Naive B cell (primary cell): ENCODE measurements at regions not wholly inside any gene's neighbourhood (a gene's known extent, or its start where the extent isn't known, plus 50 kb on each side); places are given as distances from the start of the nearest gene placed in this dataset.
A peak's percentile ranks its signal among the peaks of the same experiment; 100 is the strongest.

ENCODE experiments used
- ATAC-seq, 2 donors: fragments of 150-1000 bp; cut with Tn5 transposase; 2 replicates each; pipeline ENCODE4 v1.10.0; 2021; ENCODE audit warnings: low read depth in 2 of 2, mild to moderate bottlenecking in 2 of 2, moderate library complexity in 2 of 2
- DNase-seq: peaks from one replicate; pipeline ENCODE4 v3.0.0; 2022
- H3K27ac Mint-ChIP-seq, 6 donors: one replicate each; pipeline ENCODE4 v1.8.0; 2020 to 2022; ENCODE audit warnings: mild to moderate bottlenecking in 6 of 6, mixed read lengths in 6 of 6, moderate library complexity in 5 of 6, inconsistent platforms in 2 of 6
- H3K27me3 Mint-ChIP-seq, 3 donors: one replicate each; pipeline ENCODE4 v1.8.0; 2021 to 2022; ENCODE audit warnings: mixed read lengths in 3 of 3, mild to moderate bottlenecking in 1 of 3
- H3K36me3 Mint-ChIP-seq, 2 donors: one replicate each; pipeline ENCODE4 v1.8.0; 2020 to 2022; ENCODE audit warnings: mixed read lengths in 2 of 2, inconsistent platforms in 1 of 2, mild to moderate bottlenecking in 1 of 2
- H3K4me1 Mint-ChIP-seq, 3 donors: one replicate each; pipeline ENCODE4 v1.8.0; 2020 to 2022; ENCODE audit warnings: mixed read lengths in 3 of 3, inconsistent platforms in 1 of 3, mild to moderate bottlenecking in 1 of 3, moderate library complexity in 1 of 3
- H3K4me3 Mint-ChIP-seq, 8 donors: one replicate each; pipeline ENCODE4 v1.8.0; 2020 to 2022; ENCODE audit warnings: mild to moderate bottlenecking in 8 of 8, mixed read lengths in 8 of 8, moderate library complexity in 8 of 8, inconsistent platforms in 2 of 8
- H3K9me3 Mint-ChIP-seq, 7 donors: one replicate each; pipeline ENCODE4 v1.8.0; 2020 to 2022; ENCODE audit warnings: mixed read lengths in 7 of 7, mild to moderate bottlenecking in 5 of 7, inconsistent platforms in 2 of 7, moderate library complexity in 1 of 7

DNA sequence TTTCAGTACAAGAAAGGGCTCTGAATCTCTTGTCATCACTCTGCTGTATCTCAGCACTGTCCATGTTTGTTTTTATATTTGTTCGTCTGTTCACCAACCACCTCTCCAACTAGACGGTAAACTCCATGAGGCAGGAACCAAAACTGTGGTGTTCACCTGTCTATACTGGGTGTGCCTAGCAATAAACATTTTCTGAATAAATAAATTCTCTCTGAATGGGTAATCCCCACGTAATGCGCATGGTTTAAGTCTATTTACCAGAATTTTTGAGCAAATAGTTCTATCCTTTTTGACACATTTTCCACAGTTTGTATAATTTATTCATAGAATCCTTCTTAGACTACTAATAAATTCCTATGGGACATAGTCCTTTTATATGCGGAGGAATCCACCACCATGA is 400.6 kb upstream of the CFAP20DC start:
- peaks cover 20 to 41% (median 21%) of the 10 kb centered on the region in 3 donors for H3K4me1 Mint-ChIP-seq

DNA sequence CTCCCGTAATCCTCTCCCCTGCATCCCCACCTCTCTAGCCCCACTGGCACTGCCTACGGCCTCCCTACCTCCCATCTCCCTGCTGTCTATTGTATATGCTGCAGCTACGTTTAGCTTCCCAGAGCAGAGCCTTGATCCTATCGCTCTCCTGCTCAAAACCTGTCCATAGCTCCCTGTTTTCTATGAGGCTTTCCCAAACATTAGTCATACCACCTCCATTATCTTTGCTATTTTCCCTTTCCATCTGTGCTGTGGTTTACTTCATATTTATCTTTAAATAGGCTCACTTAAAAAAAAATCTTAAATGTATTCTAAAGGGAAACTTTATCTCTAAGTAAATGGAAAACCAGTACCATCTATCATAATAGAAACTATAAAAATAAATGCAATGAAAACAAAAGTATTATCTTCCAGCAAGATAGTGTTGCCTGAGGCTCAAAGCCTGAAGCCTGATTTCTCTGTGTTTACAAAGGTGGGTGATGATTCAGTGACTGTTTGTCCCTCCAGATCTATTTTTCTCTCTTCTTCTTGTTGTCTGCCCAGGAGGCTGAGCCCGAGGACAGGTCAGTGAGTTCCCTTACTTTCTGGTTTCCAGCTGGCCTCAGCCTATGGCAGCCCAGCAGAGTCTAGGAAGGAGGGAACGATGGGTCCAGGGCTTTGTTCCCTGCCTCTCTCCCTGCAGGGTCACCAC is 397.1 kb upstream of the CFAP20DC start:
- ATAC-seq = no peak
- Mint-ChIP-seq H3K27me3 (no peaks in the 10 kb centered on the region), H3K27ac (no peak overlapping the region), H3K36me3 (no peaks in the 10 kb centered on the region), H3K9me3 (no peaks in the 10 kb centered on the region), H3K4me3 (no peak overlapping the region), H3K4me1 (peaks cover 16 to 25% (median 20%) of the 10 kb centered on the region in 3 donors)
- no peak for DNase-seq

More for the DNA sequence above, 400.6 kb upstream of the CFAP20DC start:
- Mint-ChIP-seq H3K27me3 (no peaks in the 10 kb centered on the region), H3K36me3 (no peaks in the 10 kb centered on the region), H3K4me3 (no peak overlapping the region), H3K9me3 (peaks cover 0 to 4% (median 0%) of the 10 kb centered on the region in 7 donors), H3K27ac (peak overlapping the region in 4 of 6 donors; percentile 52 to 97 (median 82))
- DNase-seq (no peak), ATAC-seq (no peak)

DNA sequence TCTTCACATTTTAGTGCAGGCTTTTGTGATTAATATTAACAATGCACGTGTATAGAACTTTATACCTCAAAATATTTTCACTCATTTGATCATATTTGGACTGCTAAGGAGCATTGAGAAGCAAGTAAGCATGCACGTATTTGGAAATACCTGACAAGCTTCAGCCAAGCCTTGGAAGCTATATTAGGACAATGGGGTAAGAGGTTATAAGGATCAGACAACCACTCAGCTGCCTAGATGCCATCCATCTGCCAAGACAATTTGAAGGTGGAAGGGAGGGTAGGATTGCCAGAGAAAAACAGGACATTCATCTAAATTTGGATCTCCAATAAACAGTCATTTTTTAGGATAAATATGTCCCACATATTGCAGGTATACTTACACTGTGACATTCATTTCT is 394.9 kb upstream of the CFAP20DC start:
- Mint-ChIP-seq H3K9me3 (no peaks in the 10 kb centered on the region), H3K27ac (no peak overlapping the region), H3K4me3 (no peak overlapping the region), H3K27me3 (no peaks in the 10 kb centered on the region), H3K4me1 (peaks cover 0 to 2% (median 0%) of the 10 kb centered on the region in 3 donors), H3K36me3 (no peaks in the 10 kb centered on the region)
- ATAC-seq (no peak), DNase-seq (no peak)

DNA sequence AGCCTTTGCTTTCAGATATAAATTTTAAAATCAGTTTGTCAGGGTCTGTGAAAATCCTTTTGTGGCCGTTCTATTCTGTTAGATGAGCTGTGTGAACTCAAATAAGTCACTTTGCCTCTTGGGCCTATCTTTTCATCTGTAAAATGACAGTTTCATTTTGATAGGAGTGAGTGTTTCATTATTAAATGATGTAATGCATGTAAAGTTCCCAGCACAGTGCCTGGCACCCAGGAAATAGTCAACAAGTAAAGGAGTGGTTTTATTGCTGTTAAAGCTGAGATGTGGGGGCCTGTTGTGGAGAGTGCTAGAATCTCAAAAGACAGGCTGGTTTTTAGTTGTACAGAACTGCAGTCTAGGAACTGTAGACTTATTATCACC is 394.5 kb upstream of the CFAP20DC start:
- no peak overlapping the region for H3K27ac Mint-ChIP-seq
- no peak overlapping the region for H3K4me3 Mint-ChIP-seq
- no peaks in the 10 kb centered on the region for H3K9me3 Mint-ChIP-seq
- ATAC-seq (no peak), DNase-seq (no peak)
- H3K4me1 Mint-ChIP-seq = no peaks in the 10 kb centered on the region
- no peaks in the 10 kb centered on the region for H3K36me3 Mint-ChIP-seq
- no peaks in the 10 kb centered on the region for H3K27me3 Mint-ChIP-seq

DNA sequence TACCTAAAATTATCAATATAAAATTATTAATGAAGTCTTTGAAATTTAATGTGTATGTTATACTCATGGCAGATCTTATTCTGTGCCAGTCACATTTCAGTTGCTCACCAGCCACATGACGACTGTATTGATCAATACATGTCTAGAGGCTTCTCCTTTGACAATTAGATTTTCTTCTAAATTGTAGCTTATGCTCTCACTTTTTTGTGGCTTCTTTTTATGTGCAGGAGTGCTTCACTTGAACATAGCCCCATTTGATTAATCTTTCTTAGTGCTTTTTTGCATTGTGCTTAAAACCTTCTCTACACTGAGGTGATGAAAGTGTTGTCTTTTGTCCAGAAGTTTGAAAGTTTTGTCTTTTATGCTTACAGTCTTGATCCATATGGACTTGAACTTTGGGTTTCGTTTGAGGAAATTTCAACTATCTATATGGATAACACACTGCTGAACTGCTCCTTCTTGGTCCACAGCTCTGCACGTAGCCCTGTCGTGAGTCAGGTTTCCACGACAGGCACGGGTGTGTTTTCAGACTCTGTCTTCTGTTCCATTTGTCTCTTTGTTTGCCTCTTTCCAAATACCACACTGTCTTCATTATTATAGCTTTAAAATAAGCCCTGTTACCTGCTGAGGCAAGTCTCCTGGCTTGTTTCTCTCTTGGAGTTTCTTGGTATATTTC is 393.9 kb upstream of the CFAP20DC start:
- DNase-seq (no peak), ATAC-seq (no peak)
- no peaks in the 10 kb centered on the region for H3K27me3 Mint-ChIP-seq
- no peaks in the 10 kb centered on the region for H3K36me3 Mint-ChIP-seq
- no peak overlapping the region for H3K4me3 Mint-ChIP-seq
- no peak overlapping the region for H3K27ac Mint-ChIP-seq
- no peaks in the 10 kb centered on the region for H3K9me3 Mint-ChIP-seq
- no peaks in the 10 kb centered on the region for H3K4me1 Mint-ChIP-seq

DNA sequence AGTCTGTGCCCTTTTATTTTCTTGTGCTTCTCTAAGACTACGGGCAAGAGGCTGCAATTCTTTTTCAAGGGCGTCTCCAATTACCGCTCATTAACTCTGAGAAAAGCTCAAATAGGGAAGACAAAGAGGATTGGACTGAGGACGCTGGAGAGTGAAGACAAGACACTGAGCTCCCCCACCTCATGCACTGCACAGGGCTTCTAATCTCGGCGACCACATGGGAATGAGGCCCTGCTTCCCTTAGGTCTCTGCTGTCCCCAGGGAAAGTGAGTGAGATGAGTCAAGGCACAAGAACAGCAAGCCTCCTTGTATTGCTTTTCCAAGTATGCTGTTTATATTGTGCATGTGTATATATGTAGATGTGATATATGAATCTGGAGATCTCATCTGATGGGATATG is 392.2 kb upstream of the CFAP20DC start:
- H3K27ac Mint-ChIP-seq = no peak overlapping the region
- no peak for ATAC-seq

DNA sequence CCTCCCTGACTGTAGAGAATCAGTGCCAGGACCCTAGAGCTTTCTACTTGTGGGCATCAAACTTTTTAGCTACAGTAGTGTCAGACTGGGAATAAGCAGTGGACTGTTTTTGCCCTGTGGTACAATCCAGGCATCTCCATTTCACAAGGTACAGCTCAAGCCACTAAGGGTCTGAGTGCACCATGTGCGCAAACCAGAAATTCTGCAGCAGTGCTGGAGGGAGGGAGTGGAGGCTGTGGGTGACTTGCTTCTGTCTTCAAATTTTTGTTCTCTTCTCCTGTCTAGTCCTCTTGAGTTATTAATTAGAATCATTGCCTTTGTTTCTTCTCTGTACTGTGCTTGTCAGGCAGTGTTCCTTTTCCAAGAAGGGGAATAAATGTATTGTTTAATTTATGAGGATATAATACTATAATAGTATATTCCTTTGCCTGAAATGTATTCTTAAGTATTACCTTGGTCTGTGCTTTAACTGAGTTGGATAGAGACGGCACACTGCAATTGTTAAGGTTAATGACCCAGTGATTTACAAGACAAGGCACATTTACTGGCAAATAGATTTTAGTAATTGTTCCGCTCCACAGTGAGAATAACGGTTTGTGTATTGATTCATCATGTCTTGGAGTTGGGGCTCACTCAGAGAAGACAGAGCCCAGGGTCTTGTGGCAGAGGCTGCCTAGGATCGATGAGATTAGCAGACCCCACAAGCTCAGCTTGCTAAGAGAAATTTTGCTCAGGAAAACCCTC is 390.6 kb upstream of the CFAP20DC start:
- H3K27ac Mint-ChIP-seq = no peak overlapping the region
- H3K9me3 Mint-ChIP-seq = no peaks in the 10 kb centered on the region
- H3K4me1 Mint-ChIP-seq = no peaks in the 10 kb centered on the region
- H3K36me3 Mint-ChIP-seq = no peaks in the 10 kb centered on the region
- H3K4me3 Mint-ChIP-seq = no peak overlapping the region
- no peak for DNase-seq
- no peak for ATAC-seq
- H3K27me3 Mint-ChIP-seq = no peaks in the 10 kb centered on the region

More for the DNA sequence above, 392.2 kb upstream of the CFAP20DC start:
- no peaks in the 10 kb centered on the region for H3K9me3 Mint-ChIP-seq
- DNase-seq = no peak
- H3K36me3 Mint-ChIP-seq = no peaks in the 10 kb centered on the region
- H3K4me1 Mint-ChIP-seq = no peaks in the 10 kb centered on the region
- H3K27me3 Mint-ChIP-seq = no peaks in the 10 kb centered on the region
- H3K4me3 Mint-ChIP-seq = no peak overlapping the region

DNA sequence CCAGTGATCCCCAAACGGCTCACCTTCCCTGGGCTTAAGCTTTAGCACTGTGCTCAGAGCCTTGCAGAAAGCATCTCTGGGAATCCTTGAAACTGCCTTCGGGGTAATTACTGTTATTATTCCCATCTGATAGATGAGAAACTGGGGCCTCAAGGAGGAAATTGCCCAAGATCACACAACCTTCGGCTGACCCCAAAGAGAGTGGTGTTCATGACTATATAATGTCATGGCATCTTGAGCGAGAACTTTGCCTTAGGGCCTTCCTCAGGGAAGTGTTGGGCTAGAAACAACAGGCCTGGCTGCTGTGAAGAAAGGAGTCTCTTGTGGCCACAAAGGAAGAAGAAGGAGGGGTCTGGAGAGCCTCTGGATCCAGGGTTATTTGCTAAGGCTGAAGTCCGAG is 388.7 kb upstream of the CFAP20DC start:
- Mint-ChIP-seq H3K4me1 (no peaks in the 10 kb centered on the region), H3K36me3 (no peaks in the 10 kb centered on the region), H3K4me3 (no peak overlapping the region), H3K27ac (peak overlapping the region in 1 of 6 donors; percentile 52), H3K9me3 (peaks cover 0 to 10% (median 2%) of the 10 kb centered on the region in 7 donors), H3K27me3 (no peaks in the 10 kb centered on the region)
- ATAC-seq (no peak), DNase-seq (no peak)

DNA sequence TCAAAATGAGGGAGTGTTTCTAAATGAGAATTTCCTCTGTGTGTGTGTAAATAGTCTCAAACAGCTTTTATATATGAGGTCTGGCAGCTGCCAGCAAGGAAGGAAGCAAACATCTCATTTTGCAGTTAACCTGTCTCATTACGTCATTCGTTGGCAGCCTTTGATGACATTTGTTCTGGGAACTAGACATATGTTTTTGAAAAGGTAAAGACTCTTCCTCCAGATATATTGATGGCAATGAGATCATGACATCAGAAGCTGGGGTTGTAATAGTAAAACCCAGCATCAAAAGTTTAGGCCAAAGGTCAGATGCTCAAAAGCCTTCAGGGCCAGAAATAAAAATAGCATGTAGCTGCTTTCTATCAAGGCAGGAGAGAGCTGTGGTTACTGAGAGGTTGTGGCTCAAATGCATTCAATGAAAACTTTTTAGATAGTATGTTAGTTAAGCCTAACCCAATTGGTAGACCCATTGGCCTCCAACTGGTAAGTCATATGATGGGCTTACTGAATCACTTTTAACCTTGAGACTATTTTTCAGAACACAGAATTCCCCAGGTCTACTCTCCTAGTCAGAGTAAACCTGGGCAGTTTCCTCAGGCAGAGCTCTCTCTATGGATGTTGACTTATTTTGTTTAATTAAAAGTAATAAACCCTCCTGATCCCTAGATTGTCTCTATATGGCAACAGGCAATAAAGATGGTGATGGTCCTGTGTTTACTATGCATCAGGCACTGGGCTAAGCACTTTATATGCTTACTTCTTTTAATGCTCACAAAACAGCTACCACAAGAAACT is 386.5 kb upstream of the CFAP20DC start:
- DNase-seq (no peak), ATAC-seq (no peak)
- peaks cover 0 to 15% (median 2%) of the 10 kb centered on the region in 7 donors for H3K9me3 Mint-ChIP-seq
- H3K4me3 Mint-ChIP-seq = no peak overlapping the region
- peak overlapping the region in 1 of 6 donors; percentile 15 for H3K27ac Mint-ChIP-seq
- no peaks in the 10 kb centered on the region for H3K36me3 Mint-ChIP-seq
- H3K4me1 Mint-ChIP-seq = no peaks in the 10 kb centered on the region
- H3K27me3 Mint-ChIP-seq = no peaks in the 10 kb centered on the region

DNA sequence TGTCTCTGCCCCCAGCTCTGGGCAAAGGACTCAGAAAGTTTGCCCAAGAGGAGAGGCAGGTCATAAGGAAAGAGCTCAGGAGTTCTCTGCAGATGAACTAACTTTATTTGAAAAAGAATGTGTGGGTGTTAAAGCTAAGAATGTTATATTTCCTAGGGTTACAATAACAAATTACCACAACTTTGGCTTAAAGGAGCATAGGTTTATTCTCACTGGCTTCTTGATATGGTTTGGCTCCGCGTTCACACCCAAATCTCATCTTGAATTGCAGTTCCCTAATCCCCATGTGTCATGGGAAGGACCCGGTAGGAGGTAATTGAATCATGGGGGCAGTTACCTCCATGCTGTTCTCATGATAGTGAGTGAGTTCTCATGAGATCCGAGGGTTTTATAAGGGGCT is 383.7 kb upstream of the CFAP20DC start:
- Mint-ChIP-seq H3K4me1 (no peaks in the 10 kb centered on the region), H3K4me3 (no peak overlapping the region), H3K27me3 (no peaks in the 10 kb centered on the region), H3K9me3 (peaks cover 0 to 15% (median 2%) of the 10 kb centered on the region in 7 donors), H3K27ac (no peak overlapping the region), H3K36me3 (no peaks in the 10 kb centered on the region)
- ATAC-seq (no peak), DNase-seq (no peak)

DNA sequence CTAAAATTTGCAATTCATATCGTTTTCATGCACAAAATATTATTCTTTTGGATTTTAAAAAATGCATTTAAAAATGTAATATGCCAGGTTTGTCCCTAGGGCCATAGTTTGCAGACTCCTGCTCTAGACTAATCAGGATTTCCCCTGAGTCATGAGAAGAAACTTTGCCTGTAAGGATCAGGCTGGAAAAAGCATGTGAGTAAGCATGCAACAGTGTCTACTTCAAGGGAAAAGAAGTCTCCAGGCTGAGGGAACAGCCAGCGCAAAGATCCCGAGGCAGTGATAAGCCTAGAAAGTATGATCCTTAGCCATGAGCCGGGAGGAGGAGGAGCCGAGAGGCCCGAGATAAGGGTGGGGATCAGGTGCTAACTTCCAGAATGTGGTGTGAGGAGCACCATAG is 382.8 kb upstream of the CFAP20DC start:
- Mint-ChIP-seq H3K9me3 (peaks cover 0 to 15% (median 2%) of the 10 kb centered on the region in 7 donors), H3K4me3 (no peak overlapping the region), H3K4me1 (no peaks in the 10 kb centered on the region), H3K27ac (no peak overlapping the region), H3K27me3 (no peaks in the 10 kb centered on the region), H3K36me3 (no peaks in the 10 kb centered on the region)
- DNase-seq = no peak
- no peak for ATAC-seq

DNA sequence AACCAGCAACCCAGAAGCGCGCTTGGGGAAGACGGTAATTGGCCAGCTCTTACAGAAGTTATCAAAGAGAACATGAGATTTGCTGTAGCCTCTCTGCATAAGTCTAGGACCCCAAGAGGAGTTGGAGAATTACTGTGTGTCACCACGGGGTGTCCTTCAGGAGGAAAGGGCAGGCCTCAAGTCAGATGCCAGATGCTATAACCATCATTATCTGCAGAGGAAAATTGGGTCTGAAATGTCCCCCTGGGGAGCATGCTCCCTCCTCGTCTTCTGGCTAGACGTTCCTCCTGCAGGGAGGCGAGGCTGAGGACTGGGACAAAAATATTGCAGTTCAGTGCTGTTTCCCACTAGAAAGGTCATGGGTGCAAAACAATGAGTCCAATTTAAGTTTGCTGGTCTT is 380.5 kb upstream of the CFAP20DC start:
- ATAC-seq (no peak), DNase-seq (no peak)
- Mint-ChIP-seq H3K9me3 (peaks cover 0 to 15% (median 3%) of the 10 kb centered on the region in 7 donors), H3K4me1 (peaks cover 0 to 1% (median under 1%) of the 10 kb centered on the region in 3 donors), H3K27ac (no peak overlapping the region), H3K36me3 (no peaks in the 10 kb centered on the region), H3K4me3 (no peak overlapping the region), H3K27me3 (no peaks in the 10 kb centered on the region)

DNA sequence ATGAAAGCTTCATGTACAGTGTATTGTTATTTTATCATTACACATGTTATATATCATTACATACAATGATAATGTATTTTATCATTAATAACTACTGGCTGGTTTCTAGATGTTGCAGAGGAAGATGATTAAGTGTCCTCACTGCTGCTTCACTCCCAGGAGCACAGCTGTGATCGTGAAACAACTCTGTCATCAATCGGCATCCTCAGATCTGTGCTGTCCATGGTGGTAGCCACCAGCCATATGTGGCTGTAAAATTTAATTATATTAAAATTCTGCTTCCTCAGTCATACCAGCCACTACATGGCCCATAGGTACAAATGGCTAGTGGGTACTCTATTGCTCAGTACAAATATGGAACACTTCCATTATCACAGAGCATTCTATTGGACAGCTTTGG is 379.4 kb upstream of the CFAP20DC start:
- Mint-ChIP-seq H3K4me3 (no peak overlapping the region), H3K36me3 (no peaks in the 10 kb centered on the region), H3K27ac (no peak overlapping the region), H3K27me3 (no peaks in the 10 kb centered on the region), H3K4me1 (peaks cover 0 to 11% (median 6%) of the 10 kb centered on the region in 3 donors), H3K9me3 (peaks cover 0 to 12% (median 3%) of the 10 kb centered on the region in 7 donors)
- ATAC-seq (no peak), DNase-seq (no peak)
